ENCODE measurements at regions not wholly inside any gene's neighbourhood (a gene's known extent, or its start where the extent isn't known, plus 50 kb on each side); places are given as distances from the start of the nearest gene placed in this dataset.
A peak's percentile ranks its signal among the peaks of the same experiment; 100 is the strongest.

GRCh38 chr7:137172105-137172590, 171.4 kb downstream of the PTN start:
- DNase-seq (ENCODE audit: low spot score): no peak

GRCh38 chr7:137169282-137169698, 174.2 kb downstream of the PTN start:
- peak; percentile 88 for DNase-seq (ENCODE audit: low spot score)

- no peak for DNase-seq (ENCODE audit: low spot score)
Measured at GRCh38 chr7:137167609-137168008, 175.9 kb downstream of the PTN start.

- no peak for DNase-seq (ENCODE audit: low spot score)
Measured at GRCh38 chr7:137166363-137166762, 177.2 kb downstream of the PTN start.

- no peak for DNase-seq (ENCODE audit: low spot score)
Measured at GRCh38 chr7:137165786-137166185, 177.7 kb downstream of the PTN start.

GRCh38 chr7:137165241-137165640, 178.3 kb downstream of the PTN start:
- DNase-seq (ENCODE audit: low spot score): no peak

GRCh38 chr7:137164251-137164650, 179.3 kb downstream of the PTN start:
- DNase-seq (ENCODE audit: low spot score): no peak

- DNase-seq (ENCODE audit: low spot score): no peak
Measured at GRCh38 chr7:137160236-137160635, 183.3 kb downstream of the PTN start.

GRCh38 chr7:137157256-137157655, 186.3 kb downstream of the PTN start:
- no peak for DNase-seq (ENCODE audit: low spot score)

- no peak for DNase-seq (ENCODE audit: low spot score)
Measured at GRCh38 chr7:137151690-137152052, 191.9 kb downstream of the PTN start.

- DNase-seq (ENCODE audit: low spot score): no peak
Measured at GRCh38 chr7:137151041-137151689, 192.4 kb downstream of the PTN start.

GRCh38 chr7:137147338-137147720, 196.2 kb downstream of the PTN start:
- no peak for DNase-seq (ENCODE audit: low spot score)

GRCh38 chr7:137146552-137147337, 196.8 kb downstream of the PTN start:
- DNase-seq (ENCODE audit: low spot score): peak; percentile 36

- peak; percentile 41 for DNase-seq (ENCODE audit: low spot score)
Measured at GRCh38 chr7:137146012-137146455, 197.5 kb downstream of the PTN start.

GRCh38 chr7:137142376-137142775, 201.2 kb downstream of the PTN start:
- no peak for DNase-seq (ENCODE audit: low spot score)

GRCh38 chr7:137135654-137136350, 207.7 kb downstream of the PTN start:
- no peak for DNase-seq (ENCODE audit: low spot score)

- DNase-seq (ENCODE audit: low spot score): no peak
Measured at GRCh38 chr7:137130751-137131158, 212.8 kb downstream of the PTN start.

GRCh38 chr7:137129025-137129424, 214.5 kb downstream of the PTN start:
- no peak for DNase-seq (ENCODE audit: low spot score)

GRCh38 chr7:137127806-137128205, 215.7 kb downstream of the PTN start:
- DNase-seq (ENCODE audit: low spot score): no peak

GRCh38 chr7:137127058-137127457, 216.5 kb downstream of the PTN start:
- DNase-seq (ENCODE audit: low spot score): no peak

GRCh38 chr7:137122145-137122544, 221.4 kb downstream of the PTN start:
- no peak for DNase-seq (ENCODE audit: low spot score)

GRCh38 chr7:137120690-137121089, 222.8 kb downstream of the PTN start:
- DNase-seq (ENCODE audit: low spot score): no peak

GRCh38 chr7:137110535-137110934, 233.0 kb downstream of the PTN start:
- no peak for DNase-seq (ENCODE audit: low spot score)

All from COLO829 (cell line).